ENCODE measurements at regions not wholly inside any gene's neighbourhood (a gene's known extent, or its start where the extent isn't known, plus 50 kb on each side); places are given as distances from the start of the nearest gene placed in this dataset.

- peak overlapping the region; percentile 82 for H3K27ac Mint-ChIP-seq (ENCODE audit: unreplicated experiment)
- peak overlapping the region; percentile 14 for H3K4me3 Mint-ChIP-seq (ENCODE audit: unreplicated experiment)
- H3K36me3 Mint-ChIP-seq (ENCODE audit: unreplicated experiment), result no peaks in the 10 kb centered on the region
- H3K27me3 Mint-ChIP-seq (ENCODE audit: unreplicated experiment), result no peaks in the 10 kb centered on the region
- DNase-seq (ENCODE audit: extremely low spot score, unreplicated experiment), result no peak
- peaks cover 41% of the 10 kb centered on the region for H3K4me1 Mint-ChIP-seq (ENCODE audit: unreplicated experiment)
- H3K9me3 Mint-ChIP-seq (ENCODE audit: unreplicated experiment), result no peaks in the 10 kb centered on the region
- no peak for TF ChIP-seq CTCF (IDR thresholded peaks at IDR 0.05)
Measured at GRCh38 chr12:24500831-24501230, 448.1 kb downstream of the BCAT1 start.

- no peak for DNase-seq (ENCODE audit: extremely low spot score, unreplicated experiment)
- peak overlapping the region; percentile 20 for H3K4me3 Mint-ChIP-seq (ENCODE audit: unreplicated experiment)
- H3K9me3 Mint-ChIP-seq (ENCODE audit: unreplicated experiment), result no peaks in the 10 kb centered on the region
- H3K27ac Mint-ChIP-seq (ENCODE audit: unreplicated experiment), result peak overlapping the region; percentile 82
- TF ChIP-seq CTCF (IDR thresholded peaks at IDR 0.05), result no peak
- H3K36me3 Mint-ChIP-seq (ENCODE audit: unreplicated experiment), result no peaks in the 10 kb centered on the region
- H3K4me1 Mint-ChIP-seq (ENCODE audit: unreplicated experiment), result peaks cover 42% of the 10 kb centered on the region
- H3K27me3 Mint-ChIP-seq (ENCODE audit: unreplicated experiment), result no peaks in the 10 kb centered on the region
Measured at GRCh38 chr12:24500421-24500820, 448.5 kb downstream of the BCAT1 start.

GRCh38 chr12:24499151-24500146 is 449.5 kb downstream of the BCAT1 start:
- Mint-ChIP-seq H3K4me1 (ENCODE audit: unreplicated experiment) (peaks cover 43% of the 10 kb centered on the region), H3K27ac (ENCODE audit: unreplicated experiment) (peak overlapping the region; percentile 82), H3K9me3 (ENCODE audit: unreplicated experiment) (no peaks in the 10 kb centered on the region), H3K4me3 (ENCODE audit: unreplicated experiment) (peak overlapping the region; percentile 20), H3K27me3 (ENCODE audit: unreplicated experiment) (no peaks in the 10 kb centered on the region), H3K36me3 (ENCODE audit: unreplicated experiment) (no peaks in the 10 kb centered on the region)
- DNase-seq (ENCODE audit: extremely low spot score, unreplicated experiment), result no peak
- TF ChIP-seq CTCF (IDR thresholded peaks at IDR 0.05), result no peak

- Mint-ChIP-seq H3K4me3 (ENCODE audit: unreplicated experiment) (no peak overlapping the region), H3K9me3 (ENCODE audit: unreplicated experiment) (no peaks in the 10 kb centered on the region), H3K4me1 (ENCODE audit: unreplicated experiment) (peaks cover 45% of the 10 kb centered on the region), H3K27ac (ENCODE audit: unreplicated experiment) (peak overlapping the region; percentile 8), H3K27me3 (ENCODE audit: unreplicated experiment) (no peaks in the 10 kb centered on the region), H3K36me3 (ENCODE audit: unreplicated experiment) (no peaks in the 10 kb centered on the region)
- no peak for TF ChIP-seq CTCF (IDR thresholded peaks at IDR 0.05)
- no peak for DNase-seq (ENCODE audit: extremely low spot score, unreplicated experiment)
Measured at GRCh38 chr12:24496755-24497154, 452.1 kb downstream of the BCAT1 start.

- H3K9me3 Mint-ChIP-seq (ENCODE audit: unreplicated experiment), result no peaks in the 10 kb centered on the region
- peaks cover 29% of the 10 kb centered on the region for H3K4me1 Mint-ChIP-seq (ENCODE audit: unreplicated experiment)
- H3K36me3 Mint-ChIP-seq (ENCODE audit: unreplicated experiment), result no peaks in the 10 kb centered on the region
- no peaks in the 10 kb centered on the region for H3K27me3 Mint-ChIP-seq (ENCODE audit: unreplicated experiment)
- H3K27ac Mint-ChIP-seq (ENCODE audit: unreplicated experiment), result no peak overlapping the region
- DNase-seq (ENCODE audit: extremely low spot score, unreplicated experiment), result no peak
- H3K4me3 Mint-ChIP-seq (ENCODE audit: unreplicated experiment), result no peak overlapping the region
- no peak for TF ChIP-seq CTCF (IDR thresholded peaks at IDR 0.05)
Measured at GRCh38 chr12:24494401-24494800, 454.5 kb downstream of the BCAT1 start.
